ENCODE measurements at regions not wholly inside any gene's neighbourhood (a gene's known extent, or its start where the extent isn't known, plus 50 kb on each side); places are given as distances from the start of the nearest gene placed in this dataset.

GRCh38 chr11:104286129-104286528 is 122.2 kb upstream of the PDGFD start:
- TF ChIP-seq CTCF (conservative IDR thresholded peaks at IDR 0.05; ENCODE audit: low read length) (no peak), EZH2phosphoT487 (IDR thresholded peaks at IDR 0.05; ENCODE audit: borderline replicate concordance, low read depth, low read length) (no peak)
